ENCODE measurements at regions not wholly inside any gene's neighbourhood (a gene's known extent, or its start where the extent isn't known, plus 50 kb on each side); places are given as distances from the start of the nearest gene placed in this dataset.

GRCh38 chr11:8740129-8740528 lies 57.5 kb downstream of the RPL27A start:
- H3K79me2 ChIP-seq (ENCODE audit: control insufficient read depth, insufficient read depth, low read length) = no peaks in the 10 kb centered on the region
- H3K4me2 ChIP-seq (ENCODE audit: extremely low read depth, insufficient read depth, low read length) = no peak overlapping the region
- DNase-seq (ENCODE audit: low read depth in 2 of 2) = no peak
- H3K4me1 ChIP-seq (ENCODE audit: control insufficient read depth, extremely low read depth, insufficient read depth, low read length) = no peaks in the 10 kb centered on the region
- no peaks in the 10 kb centered on the region for H3K9me3 ChIP-seq (ENCODE audit: control insufficient read depth, insufficient read depth, low read depth, low read length)
- no peak overlapping the region for H3K9ac ChIP-seq (ENCODE audit: insufficient read depth, low read length)
- no peak overlapping the region for H3K4me3 ChIP-seq (replicated peaks in 1 of 4; ENCODE audit: control extremely low read depth in 1 of 4, insufficient read depth in 1 of 4, low read depth in 3 of 4, low read length in 4 of 4)
- H3K36me3 ChIP-seq (ENCODE audit: control insufficient read depth, insufficient read depth, low read length) = no peaks in the 10 kb centered on the region
- H4K20me1 ChIP-seq (ENCODE audit: control insufficient read depth, extremely low read depth, insufficient read depth, low read length) = no peaks in the 10 kb centered on the region
- no peak for TF ChIP-seq EZH2 (IDR thresholded peaks at IDR 0.05; ENCODE audit: low read length, missing control alignments)
- no peak for TF ChIP-seq CTCF (conservative IDR thresholded peaks at IDR 0.05 in 1 of 2, IDR thresholded peaks at IDR 0.05 in 1 of 2; ENCODE audit: low read depth in 1 of 2, low read length in 2 of 2)
- H2AFZ ChIP-seq (ENCODE audit: low read length) = no peak overlapping the region
- H3K27ac ChIP-seq (ENCODE audit: insufficient read depth, low read length) = no peak overlapping the region
- no peaks in the 10 kb centered on the region for H3K27me3 ChIP-seq (ENCODE audit: control insufficient read depth, insufficient read depth, low read length)

GRCh38 chr11:8744423-8744822 lies 61.8 kb downstream of the RPL27A start:
- Histone ChIP-seq H3K27ac (ENCODE audit: insufficient read depth, low read length) (no peak overlapping the region), H3K79me2 (ENCODE audit: control insufficient read depth, insufficient read depth, low read length) (no peaks in the 10 kb centered on the region), H4K20me1 (ENCODE audit: control insufficient read depth, extremely low read depth, insufficient read depth, low read length) (no peaks in the 10 kb centered on the region), H3K36me3 (ENCODE audit: control insufficient read depth, insufficient read depth, low read length) (no peaks in the 10 kb centered on the region), H3K9me3 (ENCODE audit: control insufficient read depth, insufficient read depth, low read depth, low read length) (no peaks in the 10 kb centered on the region), H3K4me1 (ENCODE audit: control insufficient read depth, extremely low read depth, insufficient read depth, low read length) (no peaks in the 10 kb centered on the region), H3K9ac (ENCODE audit: insufficient read depth, low read length) (no peak overlapping the region), H3K27me3 (ENCODE audit: control insufficient read depth, insufficient read depth, low read length) (no peaks in the 10 kb centered on the region), H2AFZ (ENCODE audit: low read length) (no peak overlapping the region), H3K4me3 (replicated peaks in 1 of 4; ENCODE audit: control extremely low read depth in 1 of 4, insufficient read depth in 1 of 4, low read depth in 3 of 4, low read length in 4 of 4) (no peak overlapping the region), H3K4me2 (ENCODE audit: extremely low read depth, insufficient read depth, low read length) (no peak overlapping the region)
- TF ChIP-seq CTCF (conservative IDR thresholded peaks at IDR 0.05 in 1 of 2, IDR thresholded peaks at IDR 0.05 in 1 of 2; ENCODE audit: low read depth in 1 of 2, low read length in 2 of 2) (no peak), EZH2 (IDR thresholded peaks at IDR 0.05; ENCODE audit: low read length, missing control alignments) (no peak)
- DNase-seq (ENCODE audit: low read depth in 2 of 2) = peak in 1 of 2 donors; percentile 56

GRCh38 chr11:8745431-8746253 lies 63.0 kb downstream of the RPL27A start:
- H3K9ac ChIP-seq (ENCODE audit: insufficient read depth, low read length) = no peak overlapping the region
- peaks cover 2% of the 10 kb centered on the region for H3K79me2 ChIP-seq (ENCODE audit: control insufficient read depth, insufficient read depth, low read length)
- no peaks in the 10 kb centered on the region for H4K20me1 ChIP-seq (ENCODE audit: control insufficient read depth, extremely low read depth, insufficient read depth, low read length)
- H3K4me1 ChIP-seq (ENCODE audit: control insufficient read depth, extremely low read depth, insufficient read depth, low read length) = no peaks in the 10 kb centered on the region
- no peak overlapping the region for H3K4me3 ChIP-seq (replicated peaks in 1 of 4; ENCODE audit: control extremely low read depth in 1 of 4, insufficient read depth in 1 of 4, low read depth in 3 of 4, low read length in 4 of 4)
- DNase-seq (ENCODE audit: low read depth in 2 of 2) = peak in 1 of 2 donors; percentile 42
- no peak for TF ChIP-seq CTCF (conservative IDR thresholded peaks at IDR 0.05 in 1 of 2, IDR thresholded peaks at IDR 0.05 in 1 of 2; ENCODE audit: low read depth in 1 of 2, low read length in 2 of 2)
- TF ChIP-seq EZH2 (IDR thresholded peaks at IDR 0.05; ENCODE audit: low read length, missing control alignments) = no peak
- H3K36me3 ChIP-seq (ENCODE audit: control insufficient read depth, insufficient read depth, low read length) = peaks cover 2% of the 10 kb centered on the region
- no peaks in the 10 kb centered on the region for H3K9me3 ChIP-seq (ENCODE audit: control insufficient read depth, insufficient read depth, low read depth, low read length)
- no peaks in the 10 kb centered on the region for H3K27me3 ChIP-seq (ENCODE audit: control insufficient read depth, insufficient read depth, low read length)
- no peak overlapping the region for H2AFZ ChIP-seq (ENCODE audit: low read length)
- no peak overlapping the region for H3K4me2 ChIP-seq (ENCODE audit: extremely low read depth, insufficient read depth, low read length)
- H3K27ac ChIP-seq (ENCODE audit: insufficient read depth, low read length) = no peak overlapping the region

Data from fibroblast of lung (primary cell).